HTERT RPE-1 (cell line): ENCODE measurements at regions not wholly inside any gene's neighbourhood (a gene's known extent, or its start where the extent isn't known, plus 50 kb on each side); places are given as distances from the start of the nearest gene placed in this dataset.
"Not testable (repeated sequence)": the region's sequence is repeated elsewhere in the genome, so short reads cannot be mapped to it uniquely, and the experiment has no call there.

Source experiments
- in situ Hi-C: fragments of 300-500 bp; cut with MboI; formaldehyde crosslinking; loops from 4 replicates; pipeline ENCODE4 v1.14.3; 2020; ENCODE audit warnings: low sequenced_read_pairs

GRCh38 chr13:21228738-21229137, 52.3 kb downstream of the MRPL57 start:
- in situ Hi-C loops, result no loop called here

- in situ Hi-C loops, result no loop called here
These were observed 53.0 kb downstream of the MRPL57 start for GRCh38 chr13:21229241-21230024.

- in situ Hi-C loops, result no loop called here
These were observed 54.1 kb downstream of the MRPL57 start for GRCh38 chr13:21230516-21230915.

GRCh38 chr13:21231426-21231940, 55.0 kb downstream of the MRPL57 start:
- in situ Hi-C loops, result no loop called here

GRCh38 chr13:21232196-21232595, 55.7 kb downstream of the MRPL57 start:
- in situ Hi-C loops, result no loop called here

- in situ Hi-C loops, result no loop called here
These were observed 56.1 kb downstream of the MRPL57 start for GRCh38 chr13:21232599-21232998.

GRCh38 chr13:21233086-21233485, 56.6 kb downstream of the MRPL57 start:
- in situ Hi-C loops, result no loop called here

- in situ Hi-C loops, result no loop called here
These were observed 58.1 kb downstream of the MRPL57 start for GRCh38 chr13:21234526-21234925.

GRCh38 chr13:21235174-21235573, 58.7 kb downstream of the MRPL57 start:
- in situ Hi-C loops, result no loop called here

GRCh38 chr13:21237081-21237480, 60.6 kb downstream of the MRPL57 start:
- in situ Hi-C loops, result no loop called here

- in situ Hi-C loops, result no loop called here
These were observed 61.8 kb downstream of the MRPL57 start for GRCh38 chr13:21238267-21238666.

- in situ Hi-C loops, result no loop called here
These were observed 64.1 kb downstream of the MRPL57 start for GRCh38 chr13:21240586-21240985.

- in situ Hi-C loops, result no loop called here
These were observed 65.8 kb downstream of the MRPL57 start for GRCh38 chr13:21242236-21242635.

GRCh38 chr13:21243045-21243897, 66.8 kb downstream of the MRPL57 start:
- in situ Hi-C loops, result no loop called here

GRCh38 chr13:21243898-21244184, 67.4 kb downstream of the MRPL57 start:
- in situ Hi-C loops, result not testable (repeated sequence)

GRCh38 chr13:21246761-21247452, 70.4 kb downstream of the MRPL57 start:
- in situ Hi-C loops, result no loop called here

- in situ Hi-C loops, result no loop called here
These were observed 79.9 kb downstream of the MRPL57 start for GRCh38 chr13:21256351-21256761.

- in situ Hi-C loops, result no loop called here
These were observed 80.4 kb downstream of the MRPL57 start for GRCh38 chr13:21256891-21257290.

- in situ Hi-C loops, result no loop called here
These were observed 83.4 kb downstream of the MRPL57 start for GRCh38 chr13:21259571-21260455.

- in situ Hi-C loops, result not testable (repeated sequence)
These were observed 84.3 kb downstream of the MRPL57 start for GRCh38 chr13:21260561-21261290.
